HG02981 (cell line): ENCODE measurements at regions not wholly inside any gene's neighbourhood (a gene's known extent, or its start where the extent isn't known, plus 50 kb on each side); places are given as distances from the start of the nearest gene placed in this dataset.

Experiments used
- ATAC-seq: cut with Tn5 transposase; IDR thresholded peaks from one replicate; pipeline ENCODE4 v1.9.1; 2021; ENCODE audit warnings: mild to moderate bottlenecking, moderate library complexity; ENCODE audit not compliant: unreplicated experiment

GRCh38 chr13:68076046-68076445 lies 845.9 kb upstream of the PCDH9 start:
- ATAC-seq: no peak

DNA sequence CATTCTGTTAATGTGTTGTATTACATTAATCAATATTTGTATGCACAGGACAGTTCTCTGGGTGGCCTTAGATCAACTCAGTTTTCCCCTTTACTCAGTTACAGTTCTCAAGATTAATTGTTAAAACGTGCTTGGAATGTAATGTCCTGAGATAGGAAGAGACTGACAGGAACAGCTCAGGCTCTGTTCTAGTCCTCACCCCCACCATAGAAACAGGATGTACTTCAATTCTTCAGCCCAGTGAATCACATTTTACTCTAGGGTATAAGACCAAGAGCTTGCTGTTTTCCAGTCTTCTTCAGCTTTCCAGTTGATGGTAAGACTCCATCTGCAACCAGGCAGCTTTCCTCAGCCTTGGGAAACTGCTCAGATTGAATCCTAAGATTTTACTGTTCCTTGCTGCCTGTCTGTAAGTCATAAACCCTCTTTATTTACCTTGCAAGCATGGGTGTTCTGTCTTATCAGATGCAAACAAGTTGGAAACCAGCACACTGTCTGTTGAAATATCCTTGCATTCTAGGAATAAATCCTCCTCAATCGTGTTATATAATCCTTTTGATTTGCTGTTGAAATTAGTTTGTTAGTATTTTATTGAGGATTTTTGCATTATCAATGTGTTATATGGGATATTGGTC lies 836.9 kb upstream of the PCDH9 start:
- ATAC-seq: no peak

DNA sequence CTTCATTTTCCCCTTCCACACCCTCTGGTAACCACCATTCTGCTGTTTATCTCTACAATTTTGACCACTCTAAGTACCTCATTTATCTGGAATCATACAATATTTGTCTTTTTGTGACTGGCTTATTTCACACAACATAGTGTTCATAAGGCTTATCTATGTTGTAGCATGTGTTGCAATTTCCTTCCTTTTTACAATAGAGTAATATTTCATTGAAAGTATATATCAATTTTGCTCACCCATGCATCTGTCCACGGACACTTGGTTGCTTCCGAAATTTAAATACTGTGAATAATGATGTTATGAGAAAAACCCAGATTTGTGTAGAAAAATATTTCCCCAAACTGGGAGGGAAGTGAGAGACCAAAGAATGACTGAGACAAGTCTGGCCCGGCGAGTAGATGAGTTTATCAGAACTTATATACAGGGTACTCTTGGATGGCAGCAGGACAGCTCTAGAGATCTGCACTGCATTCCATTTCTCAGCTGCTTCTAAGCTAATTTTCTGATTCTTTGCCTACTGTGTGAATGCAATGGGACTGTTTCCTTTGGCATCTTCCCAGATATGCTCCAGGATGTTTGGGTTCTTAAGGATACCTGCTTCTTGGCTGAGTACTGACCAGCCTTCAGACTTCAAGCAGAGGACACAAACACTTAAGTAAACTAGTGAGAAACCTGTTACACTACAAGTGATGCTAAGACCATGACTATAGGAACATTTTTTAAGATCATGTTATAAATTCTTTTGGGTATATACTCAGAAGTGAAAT lies 834.0 kb upstream of the PCDH9 start:
- ATAC-seq: no peak

DNA sequence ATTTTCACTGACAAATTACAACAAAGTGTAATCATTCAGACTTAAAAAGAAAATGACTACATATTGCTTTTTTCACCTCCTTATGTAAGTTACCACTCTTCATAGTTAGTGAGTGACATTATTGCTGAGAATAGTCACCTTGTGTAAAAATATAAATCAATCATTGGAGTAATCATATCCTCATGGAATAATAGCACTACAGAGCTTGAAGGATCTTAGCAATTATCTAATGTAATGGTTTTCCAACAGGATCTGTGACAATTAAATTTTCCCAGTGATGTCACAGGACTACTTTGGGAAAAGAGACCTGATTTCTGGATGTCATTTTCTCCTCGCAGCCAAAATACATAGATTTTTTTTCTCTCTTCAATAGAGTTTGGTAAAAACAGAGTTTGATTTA lies 833.0 kb upstream of the PCDH9 start:
- ATAC-seq: no peak

DNA sequence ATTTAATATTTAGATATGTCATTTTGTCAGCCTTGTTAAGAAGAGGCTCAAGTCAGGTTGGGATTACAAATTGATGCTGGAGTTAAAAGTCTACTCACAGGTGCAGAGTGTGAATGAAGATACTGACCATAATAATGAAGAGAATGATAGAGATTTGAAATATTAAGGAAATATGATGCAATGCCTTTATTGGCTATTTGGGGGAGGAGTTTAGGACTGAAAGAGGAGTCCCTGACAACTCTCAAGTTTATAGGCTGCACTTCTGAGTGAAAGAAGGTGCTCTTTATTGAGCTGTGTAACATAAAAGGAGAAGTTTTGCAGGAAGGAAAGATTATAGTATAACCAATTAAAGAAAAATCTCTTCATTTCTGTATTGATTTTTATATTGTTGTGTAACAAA lies 827.7 kb upstream of the PCDH9 start:
- no peak for ATAC-seq

DNA sequence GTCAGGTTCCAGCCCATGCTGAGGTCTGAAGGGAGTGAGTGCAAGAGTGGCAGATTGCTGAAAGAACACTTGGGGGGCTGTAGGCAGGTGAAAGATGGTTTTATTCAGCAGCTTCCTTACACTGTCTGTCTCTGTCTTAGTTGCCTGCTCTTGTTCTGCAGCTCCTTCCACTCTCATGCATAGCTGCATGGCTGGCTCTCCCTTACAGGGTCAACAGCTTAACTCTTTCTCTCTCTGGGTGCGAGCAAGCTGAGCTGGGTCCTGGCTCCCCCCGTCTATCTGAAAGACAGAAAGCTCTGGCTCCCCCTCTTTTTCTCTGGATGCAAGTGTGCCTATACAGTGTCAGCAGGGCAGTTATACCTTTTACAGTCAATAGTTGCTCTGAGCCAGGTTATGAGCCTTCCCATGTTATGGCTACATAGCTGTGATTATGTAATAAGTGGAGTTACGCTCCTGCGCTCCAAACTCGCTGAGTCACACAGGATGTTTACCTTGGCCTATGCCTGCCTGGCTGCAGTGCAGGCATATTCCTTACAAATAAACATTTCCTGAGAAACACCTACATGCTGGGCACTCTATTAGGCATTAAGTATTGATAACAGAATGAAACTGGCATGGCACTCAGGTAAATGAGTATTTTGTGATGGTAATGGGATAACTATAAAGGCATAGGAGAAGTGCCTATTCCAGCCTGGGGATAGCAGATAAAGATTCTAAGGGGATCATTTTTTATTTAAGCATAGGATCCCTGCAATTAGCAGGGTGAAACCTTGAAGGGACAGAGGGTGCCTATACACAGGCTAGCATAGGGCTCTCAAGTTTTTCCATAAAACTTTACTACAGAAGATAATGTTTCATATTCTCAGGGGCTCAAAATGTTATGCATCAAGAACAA lies 826.9 kb upstream of the PCDH9 start:
- no peak for ATAC-seq

DNA sequence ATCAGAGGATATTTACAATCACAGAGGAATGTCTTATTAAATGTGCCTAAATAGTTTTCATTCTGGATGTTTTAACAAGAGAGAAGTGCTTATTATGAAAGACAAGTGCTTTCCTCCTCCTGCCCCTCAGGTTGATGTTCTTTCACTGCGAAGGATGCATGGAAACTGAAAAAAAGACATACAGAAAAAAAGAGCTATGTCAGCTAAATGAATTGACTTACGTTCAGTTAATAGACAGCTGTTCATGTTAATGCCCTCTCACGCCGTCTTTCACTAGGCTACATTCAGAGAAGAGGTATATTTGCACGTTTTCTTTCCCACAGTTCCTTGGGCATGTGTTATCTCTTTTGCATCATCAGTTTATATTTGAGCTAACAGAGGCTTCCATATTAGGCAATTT lies 821.8 kb upstream of the PCDH9 start:
- no peak for ATAC-seq

- ATAC-seq: no peak
Measured at GRCh38 chr13:68050761-68051160, 820.6 kb upstream of the PCDH9 start.

DNA sequence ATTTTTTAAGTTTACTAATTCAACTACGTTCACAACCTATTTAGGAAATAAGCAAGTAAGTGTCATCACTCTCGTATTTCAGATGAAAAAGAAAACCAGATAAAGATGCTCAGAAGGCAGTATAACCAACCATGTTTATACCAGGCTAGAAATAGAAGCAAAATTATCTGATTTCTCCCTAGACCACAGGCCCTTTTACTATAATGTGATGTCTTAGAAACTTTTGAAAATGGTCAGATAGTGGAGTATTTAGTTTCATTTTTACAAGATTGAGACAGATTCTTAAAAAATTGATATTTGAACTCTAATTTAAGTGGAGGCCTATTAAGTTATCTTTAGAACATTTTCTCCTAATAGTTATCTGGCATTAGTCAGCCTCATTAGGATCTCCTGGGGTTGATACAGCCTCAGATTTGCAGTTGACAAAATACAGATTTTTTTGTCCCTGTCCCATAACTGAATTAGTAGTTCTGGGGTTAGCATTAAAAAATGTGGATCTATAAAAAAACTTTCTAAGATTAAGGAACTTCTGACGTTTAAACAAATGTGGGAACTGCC lies 818.7 kb upstream of the PCDH9 start:
- ATAC-seq: no peak

GRCh38 chr13:68047889-68048288 lies 817.8 kb upstream of the PCDH9 start:
- no peak for ATAC-seq

- no peak for ATAC-seq
Measured at GRCh38 chr13:68046903-68047302, 816.8 kb upstream of the PCDH9 start.

GRCh38 chr13:68030152-68030809 lies 800.1 kb upstream of the PCDH9 start:
- ATAC-seq: peak; percentile 80

GRCh38 chr13:68028701-68029100 lies 798.6 kb upstream of the PCDH9 start:
- no peak for ATAC-seq

- ATAC-seq: no peak
Measured at GRCh38 chr13:68027306-68027705, 797.2 kb upstream of the PCDH9 start.

- peak; percentile 43 for ATAC-seq
Measured at GRCh38 chr13:68026077-68026476, 795.9 kb upstream of the PCDH9 start.

DNA sequence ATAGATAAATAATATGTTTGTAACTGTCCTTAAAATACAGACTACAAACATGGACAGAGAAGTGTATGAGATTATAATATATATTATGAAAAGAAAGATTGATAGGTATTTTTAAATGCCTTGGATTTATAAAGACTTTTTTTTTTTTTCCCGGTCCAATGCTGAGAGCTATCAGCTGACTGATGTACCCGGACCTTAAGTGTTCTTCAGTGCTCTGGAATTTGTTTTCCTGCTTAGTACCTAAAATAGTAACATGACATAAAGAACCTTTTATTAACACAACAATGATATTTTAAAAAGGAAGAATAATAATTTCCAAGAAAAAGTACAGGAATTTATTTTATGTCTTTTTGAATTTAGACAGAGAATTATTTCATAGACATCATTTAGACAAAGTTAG lies 795.5 kb upstream of the PCDH9 start:
- no peak for ATAC-seq

GRCh38 chr13:68023838-68024581 lies 793.9 kb upstream of the PCDH9 start:
- no peak for ATAC-seq

- no peak for ATAC-seq
Measured at GRCh38 chr13:68019901-68020300, 789.8 kb upstream of the PCDH9 start.

DNA sequence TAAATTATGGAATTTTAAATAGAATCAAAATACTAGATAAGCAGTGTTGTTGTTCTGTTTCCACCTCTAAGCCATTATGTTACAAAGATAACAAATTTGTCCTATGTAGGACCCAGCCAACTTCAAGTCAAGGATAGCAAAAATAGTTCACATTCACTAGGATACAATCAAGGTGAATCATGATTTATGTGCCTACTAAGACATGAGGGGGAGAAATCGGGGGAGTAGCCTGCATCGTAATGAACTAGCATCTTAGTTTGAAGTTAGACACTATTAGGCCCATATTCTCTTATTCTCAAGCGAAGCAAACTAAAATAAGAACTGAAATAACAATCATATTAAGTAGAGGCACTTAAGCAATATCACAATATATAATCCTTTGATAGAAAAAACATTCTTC lies 779.4 kb upstream of the PCDH9 start:
- ATAC-seq: no peak

DNA sequence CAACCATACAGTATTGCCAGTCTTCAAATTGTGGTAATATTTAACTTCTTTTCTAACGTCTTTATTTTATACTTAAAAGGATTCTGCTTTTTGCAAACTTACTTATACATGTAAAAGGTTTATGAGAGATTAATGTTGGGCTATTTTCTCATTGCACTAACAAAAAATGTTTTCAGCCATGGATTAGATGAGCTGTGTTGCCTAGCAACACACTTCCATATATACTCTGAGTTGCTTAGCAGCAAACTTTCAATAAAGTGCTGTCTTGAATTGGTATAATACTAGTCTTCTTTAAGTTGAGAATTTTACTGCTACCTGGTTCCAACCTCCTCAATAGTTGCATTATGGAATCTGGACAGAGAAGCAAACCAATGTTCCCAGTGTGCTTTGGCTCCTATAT lies 777.4 kb upstream of the PCDH9 start:
- no peak for ATAC-seq
